GM12875 (cell line): ENCODE measurements at regions not wholly inside any gene's neighbourhood (a gene's known extent, or its start where the extent isn't known, plus 50 kb on each side); places are given as distances from the start of the nearest gene placed in this dataset.
"Not testable (repeated sequence)": the region's sequence is repeated elsewhere in the genome, so short reads cannot be mapped to it uniquely, and the experiment has no call there.

Experiments used
- H3K4me3 ChIP-seq: one replicate; pipeline ENCODE4 v1.5.1; 2011; ENCODE audit warnings: low read depth, low read length, control low read depth
- CTCF ChIP-seq: IDR thresholded peaks from 2 replicates; pipeline ENCODE4 v1.5.1; 2011; ENCODE audit warnings: low read depth, mild to moderate bottlenecking, control low read depth, inconsistent platforms, low read length, moderate library complexity, borderline replicate concordance; ENCODE audit not compliant: insufficient read depth

GRCh38 chr15:20642054-20642767, 100.6 kb upstream of the GOLGA6L6 start:
- TF ChIP-seq CTCF, result no peak
- no peak overlapping the region for H3K4me3 ChIP-seq

- not testable (repeated sequence) for H3K4me3 ChIP-seq
Measured at GRCh38 chr15:20640427-20640826, 98.8 kb upstream of the GOLGA6L6 start.

GRCh38 chr15:20639224-20639623, 97.6 kb upstream of the GOLGA6L6 start:
- H3K4me3 ChIP-seq, result not testable (repeated sequence)

- H3K4me3 ChIP-seq, result not testable (repeated sequence)
Measured at GRCh38 chr15:20637499-20637898, 95.9 kb upstream of the GOLGA6L6 start.

GRCh38 chr15:20629526-20629925, 87.9 kb upstream of the GOLGA6L6 start:
- not testable (repeated sequence) for H3K4me3 ChIP-seq

- not testable (repeated sequence) for H3K4me3 ChIP-seq
Measured at GRCh38 chr15:20628538-20628937, 86.9 kb upstream of the GOLGA6L6 start.

- not testable (repeated sequence) for H3K4me3 ChIP-seq
Measured at GRCh38 chr15:20625469-20625868, 83.9 kb upstream of the GOLGA6L6 start.

- not testable (repeated sequence) for H3K4me3 ChIP-seq
Measured at GRCh38 chr15:20624085-20624484, 82.5 kb upstream of the GOLGA6L6 start.

- not testable (repeated sequence) for H3K4me3 ChIP-seq
Measured at GRCh38 chr15:20622117-20622516, 80.5 kb upstream of the GOLGA6L6 start.

- H3K4me3 ChIP-seq, result not testable (repeated sequence)
Measured at GRCh38 chr15:20614549-20614948, 72.9 kb upstream of the GOLGA6L6 start.

GRCh38 chr15:20612796-20613195, 71.2 kb upstream of the GOLGA6L6 start:
- not testable (repeated sequence) for H3K4me3 ChIP-seq

- not testable (repeated sequence) for H3K4me3 ChIP-seq
Measured at GRCh38 chr15:20612356-20612755, 70.8 kb upstream of the GOLGA6L6 start.

GRCh38 chr15:20611667-20612290, 70.2 kb upstream of the GOLGA6L6 start:
- H3K4me3 ChIP-seq, result not testable (repeated sequence)

GRCh38 chr15:20608179-20608578, 66.6 kb upstream of the GOLGA6L6 start:
- not testable (repeated sequence) for H3K4me3 ChIP-seq

GRCh38 chr15:20597245-20597644, 55.6 kb upstream of the GOLGA6L6 start:
- H3K4me3 ChIP-seq, result not testable (repeated sequence)

GRCh38 chr15:20594219-20594618, 52.6 kb upstream of the GOLGA6L6 start:
- not testable (repeated sequence) for H3K4me3 ChIP-seq

GRCh38 chr15:20591936-20592335, 50.3 kb upstream of the GOLGA6L6 start:
- not testable (repeated sequence) for H3K4me3 ChIP-seq
